22Rv1 (cell line): ENCODE measurements at regions not wholly inside any gene's neighbourhood (a gene's known extent, or its start where the extent isn't known, plus 50 kb on each side); places are given as distances from the start of the nearest gene placed in this dataset.

Experiments
- H3K27ac ChIP-seq: fragments of 450-650 bp; 2 replicates; pipeline ENCODE4 v1.5.1; 2017
- ZFX ChIP-seq: fragments of 450-650 bp; IDR thresholded peaks from 2 replicates; pipeline ENCODE4 v1.6.1; 2017; ENCODE audit warnings: antibody characterized with exemption, borderline replicate concordance
- TF ChIP-seq, protein P1 (sequence below): fragments of 450-650 bp; IDR thresholded peaks from 2 replicates; pipeline ENCODE4 v1.5.1; 2017; ENCODE audit warnings: mild to moderate bottlenecking

DNA sequence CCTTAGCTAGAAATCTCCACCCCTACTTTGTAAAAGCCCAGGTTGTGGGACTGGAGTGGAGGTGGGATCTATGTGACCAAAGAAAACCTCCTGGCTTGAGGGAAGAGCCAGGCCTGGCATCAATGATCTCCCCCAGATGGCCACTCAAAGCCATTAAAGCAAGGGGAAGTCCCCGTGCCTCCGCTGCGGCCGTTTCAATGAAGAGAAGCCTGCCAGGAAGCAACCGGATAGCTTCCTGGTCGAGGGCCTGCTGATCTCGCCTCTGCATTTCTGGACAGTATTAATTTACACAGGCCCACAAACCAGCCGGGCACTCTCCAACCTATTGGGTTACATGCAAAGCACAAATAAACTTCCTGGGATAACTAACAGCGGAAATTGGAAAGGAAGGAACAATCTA, 160.5 kb upstream of the MSX2 start:
- no peak overlapping the region for H3K27ac ChIP-seq
- TF ChIP-seq ZFX: no peak

GRCh38 chr5:174567506-174568141, 156.8 kb upstream of the MSX2 start:
- no peak for TF ChIP-seq ZFX
- TF ChIP-seq, protein P1, sequence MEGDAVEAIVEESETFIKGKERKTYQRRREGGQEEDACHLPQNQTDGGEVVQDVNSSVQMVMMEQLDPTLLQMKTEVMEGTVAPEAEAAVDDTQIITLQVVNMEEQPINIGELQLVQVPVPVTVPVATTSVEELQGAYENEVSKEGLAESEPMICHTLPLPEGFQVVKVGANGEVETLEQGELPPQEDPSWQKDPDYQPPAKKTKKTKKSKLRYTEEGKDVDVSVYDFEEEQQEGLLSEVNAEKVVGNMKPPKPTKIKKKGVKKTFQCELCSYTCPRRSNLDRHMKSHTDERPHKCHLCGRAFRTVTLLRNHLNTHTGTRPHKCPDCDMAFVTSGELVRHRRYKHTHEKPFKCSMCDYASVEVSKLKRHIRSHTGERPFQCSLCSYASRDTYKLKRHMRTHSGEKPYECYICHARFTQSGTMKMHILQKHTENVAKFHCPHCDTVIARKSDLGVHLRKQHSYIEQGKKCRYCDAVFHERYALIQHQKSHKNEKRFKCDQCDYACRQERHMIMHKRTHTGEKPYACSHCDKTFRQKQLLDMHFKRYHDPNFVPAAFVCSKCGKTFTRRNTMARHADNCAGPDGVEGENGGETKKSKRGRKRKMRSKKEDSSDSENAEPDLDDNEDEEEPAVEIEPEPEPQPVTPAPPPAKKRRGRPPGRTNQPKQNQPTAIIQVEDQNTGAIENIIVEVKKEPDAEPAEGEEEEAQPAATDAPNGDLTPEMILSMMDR: no peak
- no peak overlapping the region for H3K27ac ChIP-seq

- H3K27ac ChIP-seq: no peak overlapping the region
- no peak for TF ChIP-seq ZFX
These were observed 153.7 kb upstream of the MSX2 start for GRCh38 chr5:174570662-174571061.

GRCh38 chr5:174571662-174572397, 152.6 kb upstream of the MSX2 start:
- no peak overlapping the region for H3K27ac ChIP-seq
- TF ChIP-seq, protein P1: no peak
- TF ChIP-seq ZFX: no peak

GRCh38 chr5:174572591-174572990, 151.8 kb upstream of the MSX2 start:
- H3K27ac ChIP-seq: no peak overlapping the region
- no peak for TF ChIP-seq ZFX
- TF ChIP-seq, protein P1: no peak

DNA sequence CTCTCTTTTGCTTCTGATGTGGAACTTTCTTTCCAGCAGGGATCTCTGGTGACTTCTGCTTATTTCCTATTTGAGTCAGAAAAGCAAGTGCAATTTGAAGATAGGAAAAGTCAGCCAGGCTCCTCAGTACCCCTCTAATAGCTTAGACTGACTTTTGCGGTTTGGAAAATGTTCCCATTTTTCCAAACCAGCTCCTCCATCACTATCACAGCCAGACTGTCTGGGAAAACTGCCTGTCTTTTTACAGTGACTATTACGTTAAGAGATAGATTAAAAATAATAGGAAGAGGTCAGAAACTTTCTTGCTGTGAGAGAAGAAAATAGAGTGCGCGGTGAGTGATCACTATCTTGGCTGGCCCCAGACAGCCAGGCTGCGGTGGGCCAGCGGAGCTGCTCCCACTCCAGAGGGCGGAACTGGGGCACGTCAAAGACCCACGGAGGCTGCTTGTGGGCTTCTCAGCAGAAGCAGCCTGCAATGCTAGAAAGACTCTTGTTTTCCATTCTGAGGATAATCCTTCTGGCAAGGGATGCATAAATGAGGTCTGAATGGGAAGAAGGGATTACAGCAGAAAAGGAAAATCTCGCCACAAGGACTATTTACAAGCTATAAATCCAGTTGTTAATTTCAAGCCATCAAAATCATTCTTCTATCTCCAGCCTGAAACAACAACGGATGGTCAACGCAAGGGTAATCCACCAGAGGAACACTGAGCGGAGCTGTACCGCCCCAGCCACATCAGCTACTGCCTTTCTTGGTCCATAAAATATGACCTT, 151.0 kb upstream of the MSX2 start:
- no peak for TF ChIP-seq ZFX
- TF ChIP-seq, protein P1: no peak
- H3K27ac ChIP-seq: no peak overlapping the region

- TF ChIP-seq ZFX: no peak
- TF ChIP-seq, protein P1: no peak
These were observed 149.3 kb upstream of the MSX2 start for GRCh38 chr5:174575043-174575442.

DNA sequence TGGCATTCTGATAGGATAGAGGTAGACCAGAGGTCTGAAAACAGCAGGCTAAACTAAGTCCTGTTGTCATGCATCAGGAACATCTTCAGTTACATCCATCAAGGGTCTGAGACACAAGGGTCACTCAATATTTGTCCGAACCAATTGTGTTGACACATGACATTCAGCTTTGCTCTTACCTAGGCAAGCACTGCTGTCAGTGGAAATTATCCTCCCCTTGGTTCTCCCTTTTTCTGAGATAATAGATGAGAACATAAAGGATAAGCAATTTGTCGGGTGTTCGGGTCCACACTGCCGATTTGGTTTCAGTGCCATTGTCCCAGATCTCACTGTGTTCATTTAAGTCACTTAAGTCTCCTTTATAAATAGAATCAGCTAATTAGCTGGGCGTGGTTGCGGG, 148.3 kb upstream of the MSX2 start:
- H3K27ac ChIP-seq: no peak overlapping the region
- no peak for TF ChIP-seq ZFX
- TF ChIP-seq, protein P1: no peak

More at GRCh38 chr5:174575043-174575442, 149.3 kb upstream of the MSX2 start:
- H3K27ac ChIP-seq: no peak overlapping the region
